HG03457 (cell line): ENCODE measurements at regions not wholly inside any gene's neighbourhood (a gene's known extent, or its start where the extent isn't known, plus 50 kb on each side); places are given as distances from the start of the nearest gene placed in this dataset.

Source experiments
- ATAC-seq: cut with Tn5 transposase; IDR thresholded peaks from one replicate; pipeline ENCODE4 v1.9.1; 2021; ENCODE audit warnings: moderate number of reproducible peaks; ENCODE audit not compliant: unreplicated experiment

DNA sequence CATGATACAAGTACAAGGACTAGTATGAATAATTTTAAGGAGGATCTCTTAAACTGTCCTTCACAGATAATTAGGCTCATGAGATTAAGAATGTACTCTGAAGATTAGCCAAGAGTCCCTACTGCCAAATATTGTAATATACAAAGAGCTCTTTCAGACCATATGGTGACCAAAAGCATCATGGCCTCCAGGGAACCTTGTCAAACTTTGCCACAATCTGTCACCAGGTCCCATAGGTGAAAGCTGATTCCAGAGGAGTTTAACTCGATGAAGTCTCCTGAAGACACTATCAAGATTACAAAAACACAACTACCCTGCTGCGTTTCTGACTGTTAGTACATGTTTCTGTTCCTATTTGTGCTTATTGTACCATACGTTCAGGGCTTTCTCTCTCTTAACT, 395.4 kb upstream of the ITGA1 start:
- ATAC-seq = no peak

- no peak for ATAC-seq
These were observed 377.9 kb upstream of the ITGA1 start for GRCh38 chr5:52409835-52410234.

- ATAC-seq = no peak
These were observed 368.4 kb upstream of the ITGA1 start for GRCh38 chr5:52419357-52419756.

DNA sequence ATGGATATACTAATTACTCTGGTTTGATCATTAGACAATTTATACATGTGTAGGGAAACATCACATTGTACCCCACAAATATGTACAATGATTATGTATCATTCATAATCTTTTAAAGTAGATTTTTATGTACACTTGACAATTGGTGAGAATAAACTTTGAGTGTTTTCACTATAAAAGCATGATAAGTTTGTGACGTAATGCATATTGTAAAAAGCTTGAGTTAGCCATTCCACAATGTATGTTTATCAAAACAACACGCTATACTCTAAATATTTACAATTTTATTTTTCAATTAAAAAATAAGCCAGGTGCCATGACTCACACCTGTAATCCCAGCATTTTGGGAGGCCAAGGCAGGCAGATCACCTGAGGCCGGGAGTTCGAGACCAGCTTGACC, 360.1 kb upstream of the ITGA1 start:
- no peak for ATAC-seq

DNA sequence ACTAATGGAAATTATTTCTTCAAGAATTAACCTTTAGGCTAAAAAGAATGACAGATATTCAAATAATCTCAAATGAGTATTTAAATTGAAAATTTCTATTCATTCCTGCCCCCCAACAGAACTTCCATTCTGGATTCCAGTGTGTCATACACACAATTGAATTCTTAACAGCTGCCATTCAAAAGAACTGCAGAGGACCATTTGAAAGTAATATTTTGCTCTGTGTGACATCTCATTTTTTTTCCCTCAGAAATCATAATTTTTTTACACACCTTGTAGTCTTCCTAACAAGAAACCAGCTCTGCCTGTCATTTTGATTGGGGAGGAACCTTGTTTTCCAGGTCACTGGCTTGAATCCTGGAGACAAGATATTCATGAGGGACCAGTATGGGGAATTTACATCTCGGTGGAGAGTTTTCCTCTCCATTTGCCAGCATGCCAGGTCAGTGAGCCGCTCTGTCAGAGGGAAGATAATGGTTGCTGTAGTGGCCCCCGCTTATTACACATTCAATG, 358.7 kb upstream of the ITGA1 start:
- ATAC-seq = no peak

DNA sequence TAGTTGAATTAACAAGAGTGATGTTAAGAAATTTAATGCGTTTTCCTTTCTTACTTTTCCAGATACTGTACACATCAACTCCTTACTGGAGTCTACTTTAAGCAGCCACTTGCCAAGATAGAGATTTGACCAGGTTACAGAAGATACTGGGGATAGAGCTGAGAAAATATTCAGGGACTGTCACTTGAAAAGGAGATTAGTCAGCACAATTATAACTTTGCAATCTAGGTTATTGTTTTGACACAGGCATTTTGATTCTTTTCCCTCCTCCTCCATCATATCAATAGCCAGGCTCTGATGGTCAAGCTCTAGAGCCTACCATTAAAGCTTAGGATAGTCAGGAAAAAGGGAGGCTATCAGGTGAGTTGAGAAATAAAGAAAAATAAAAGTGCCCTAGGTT, 345.9 kb upstream of the ITGA1 start:
- ATAC-seq = no peak

DNA sequence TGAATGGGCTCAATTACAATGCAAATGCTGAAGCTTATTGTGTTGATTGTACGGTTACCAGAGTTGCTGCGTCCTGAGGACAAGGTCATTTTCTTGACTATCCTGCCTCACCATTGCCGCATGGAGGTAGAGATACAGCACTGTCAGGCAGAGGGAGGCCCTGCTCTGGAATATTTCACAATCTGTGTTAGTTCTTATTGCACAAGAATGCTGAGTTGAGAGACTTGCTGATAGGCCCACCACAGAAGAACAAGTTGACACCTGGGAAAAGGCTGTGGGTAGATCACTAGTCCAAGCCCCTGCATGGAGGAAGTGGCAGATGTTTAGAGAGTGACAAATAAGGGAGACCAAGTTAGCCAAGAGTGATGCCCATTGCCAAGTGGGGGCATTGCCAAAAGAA, 344.5 kb upstream of the ITGA1 start:
- ATAC-seq = no peak

GRCh38 chr5:52448111-52448510, 339.6 kb upstream of the ITGA1 start:
- ATAC-seq = no peak

DNA sequence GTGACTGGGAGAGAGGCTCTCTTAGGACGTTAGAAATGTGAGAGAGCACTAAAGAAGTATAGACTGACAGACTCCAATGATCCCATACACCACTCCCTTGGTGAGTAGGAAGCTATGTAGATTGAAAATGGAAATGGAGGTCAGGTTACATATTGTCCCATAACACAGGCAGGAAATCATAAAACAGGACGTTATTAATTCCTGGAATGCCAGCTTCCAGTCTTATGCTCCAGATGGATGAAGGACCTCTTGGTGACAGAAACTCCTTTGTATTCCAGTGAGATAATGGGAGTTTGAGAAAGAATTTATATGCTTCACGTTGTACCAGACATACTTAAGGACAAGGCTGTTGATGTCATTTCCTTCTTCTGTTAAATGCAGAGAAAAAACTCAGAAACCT, 338.2 kb upstream of the ITGA1 start:
- ATAC-seq = no peak

DNA sequence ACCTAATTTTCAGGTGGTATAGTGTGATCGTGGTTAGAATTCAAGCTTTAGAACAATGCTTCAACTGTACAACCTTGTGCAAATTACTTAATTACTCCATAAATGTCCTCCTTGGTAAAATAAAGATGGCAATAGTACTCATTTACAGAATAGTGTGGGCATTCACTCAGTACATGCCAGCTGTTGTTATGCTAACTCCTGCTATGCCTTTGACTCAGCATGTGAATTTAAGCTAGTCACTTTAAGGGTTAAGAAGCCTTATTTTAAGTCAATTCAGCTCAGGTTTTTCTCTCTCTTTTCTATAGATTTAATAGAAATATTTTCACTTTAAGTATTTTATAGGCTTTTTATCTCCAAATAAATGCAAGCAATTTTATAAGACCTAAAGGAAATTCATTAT, 335.6 kb upstream of the ITGA1 start:
- ATAC-seq = no peak

DNA sequence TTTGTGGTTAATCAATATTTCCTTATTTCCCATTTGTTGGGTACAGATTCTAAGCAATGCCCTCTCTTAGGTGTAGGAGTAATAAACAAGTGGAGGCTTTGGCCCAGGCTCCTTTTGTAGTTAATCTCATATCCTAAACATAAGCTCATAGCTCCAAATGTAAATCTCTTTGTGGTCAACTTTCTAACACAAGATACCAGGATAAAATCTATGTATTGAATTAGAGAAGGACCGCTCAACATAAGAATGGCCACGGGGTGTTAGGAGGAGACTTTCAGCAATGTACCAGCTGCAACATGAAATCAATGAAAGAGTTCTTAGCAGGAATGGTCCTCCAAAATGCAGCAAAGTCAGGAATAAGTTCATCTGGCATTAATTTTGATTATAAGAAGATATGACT, 334.5 kb upstream of the ITGA1 start:
- ATAC-seq = no peak

GRCh38 chr5:52455920-52456319, 331.8 kb upstream of the ITGA1 start:
- no peak for ATAC-seq

DNA sequence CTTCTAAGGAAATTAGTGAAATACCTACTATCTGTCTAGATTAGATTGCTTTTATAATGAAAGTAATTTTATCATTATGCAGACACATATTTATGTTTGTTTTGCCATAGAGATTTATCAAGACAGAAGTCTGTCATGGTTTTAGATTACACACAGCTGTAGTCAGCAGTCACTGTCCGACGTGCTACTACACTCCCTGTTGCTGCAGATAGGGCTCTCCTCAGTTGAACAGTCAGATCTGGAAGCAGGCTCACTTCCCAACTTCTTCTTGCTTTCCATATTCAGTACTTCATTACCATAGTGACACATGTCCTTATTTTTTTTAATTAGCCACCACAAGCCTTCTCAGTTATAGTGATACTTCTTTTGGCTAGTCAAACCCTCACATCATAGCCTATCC, 329.9 kb upstream of the ITGA1 start:
- ATAC-seq = no peak

- no peak for ATAC-seq
These were observed 321.6 kb upstream of the ITGA1 start for GRCh38 chr5:52466113-52466512.

GRCh38 chr5:52466749-52467520, 320.8 kb upstream of the ITGA1 start:
- ATAC-seq = no peak

DNA sequence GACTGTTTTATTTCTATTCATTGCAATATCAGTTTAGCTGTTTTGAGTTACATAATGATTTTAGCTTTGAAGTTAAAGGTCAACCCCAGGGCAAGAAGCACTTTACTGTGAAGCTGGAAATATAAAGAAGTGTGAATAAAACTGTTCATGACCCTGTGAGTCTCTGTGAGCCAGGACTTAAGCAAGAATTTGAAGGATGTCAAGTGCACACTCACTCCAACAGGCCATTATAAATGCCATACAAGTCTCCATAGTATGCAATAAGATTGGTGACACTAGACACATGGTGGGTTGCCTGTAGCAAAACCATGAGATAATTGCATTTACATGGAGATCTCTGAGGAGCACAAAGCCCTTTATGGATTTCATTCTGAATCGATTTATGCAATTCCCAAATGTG, 318.7 kb upstream of the ITGA1 start:
- no peak for ATAC-seq

GRCh38 chr5:52469420-52469819, 318.3 kb upstream of the ITGA1 start:
- ATAC-seq = no peak

- ATAC-seq = no peak
These were observed 317.9 kb upstream of the ITGA1 start for GRCh38 chr5:52469835-52470234.

DNA sequence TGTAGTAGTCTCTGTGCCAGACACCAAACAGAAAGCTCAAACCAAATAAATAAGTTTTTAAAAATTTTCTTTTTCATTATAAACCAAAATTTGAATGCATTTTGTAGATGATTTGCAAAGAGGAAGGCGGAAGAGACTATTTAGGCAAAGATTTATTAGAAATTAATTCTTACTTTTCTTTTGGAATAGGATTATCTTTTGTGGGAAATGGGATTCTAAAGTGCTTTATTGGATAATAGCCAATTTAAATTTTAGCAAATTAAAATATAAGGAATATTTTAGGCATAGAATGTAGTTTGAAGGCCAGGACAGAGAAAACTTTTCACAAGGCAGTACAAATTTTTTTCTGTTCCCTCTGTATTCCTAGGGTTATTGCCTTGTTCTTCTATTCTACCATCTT, 311.4 kb upstream of the ITGA1 start:
- no peak for ATAC-seq

- no peak for ATAC-seq
These were observed 306.5 kb upstream of the ITGA1 start for GRCh38 chr5:52481201-52481600.

DNA sequence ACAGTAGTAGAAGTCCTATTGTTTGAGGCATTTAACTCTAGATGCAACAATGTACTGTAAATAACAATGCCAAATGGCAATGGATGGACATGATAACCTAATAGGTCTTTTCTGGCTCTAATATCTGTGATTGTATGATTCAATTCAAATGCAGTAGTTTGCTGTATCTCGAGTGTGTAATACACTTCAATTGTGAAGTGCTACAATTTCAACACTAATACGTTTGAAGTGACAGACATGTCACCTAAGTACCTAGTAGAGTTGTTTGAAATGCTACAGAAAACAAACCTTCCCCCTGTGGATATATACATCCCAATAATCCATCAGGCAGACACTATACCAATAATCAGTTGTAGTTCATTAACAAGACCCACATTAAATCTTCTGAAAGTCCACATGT, 305.9 kb upstream of the ITGA1 start:
- ATAC-seq = no peak

DNA sequence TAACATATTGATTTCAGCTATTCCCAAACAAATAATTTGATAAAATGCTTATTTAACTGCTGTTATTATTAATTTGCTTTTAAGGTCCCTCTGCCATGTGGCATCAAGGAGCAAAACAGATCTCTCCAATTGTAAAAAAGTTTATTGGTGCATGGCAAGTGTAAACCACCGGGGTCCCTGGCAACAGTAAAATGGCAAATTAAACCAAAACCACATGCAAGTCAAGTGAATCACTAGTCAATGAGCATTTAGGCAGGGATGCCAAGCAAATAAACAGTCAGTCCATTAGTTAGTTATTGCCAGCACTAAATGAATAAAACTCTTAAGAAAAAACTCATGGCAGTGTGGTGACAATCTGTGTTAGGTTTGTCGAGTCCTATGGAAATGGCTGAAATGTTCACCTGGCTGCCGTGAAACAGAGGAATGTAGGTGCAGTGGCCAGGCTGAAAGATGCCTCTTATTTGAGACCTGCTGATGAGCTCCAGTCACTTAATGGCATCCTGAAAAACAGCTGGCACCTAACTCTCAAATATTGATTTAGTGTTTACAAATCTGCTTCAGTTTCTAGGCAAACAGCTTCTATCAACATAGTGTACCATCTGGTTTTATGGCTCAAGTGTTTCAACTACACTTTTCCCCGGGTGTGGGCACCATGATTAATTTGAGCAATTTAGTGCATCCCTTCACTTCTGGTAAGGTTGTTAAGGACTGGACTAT, 296.5 kb upstream of the ITGA1 start:
- ATAC-seq = no peak
